DOHH2 (cell line): ENCODE measurements at regions not wholly inside any gene's neighbourhood (a gene's known extent, or its start where the extent isn't known, plus 50 kb on each side); places are given as distances from the start of the nearest gene placed in this dataset.

ENCODE experiments used
- H3F3A ChIP-seq: fragments of 200-600 bp; sonication (generic), shearing (Covaris generic); 2 replicates; pipeline ENCODE4 v1.6.0; 2016; ENCODE audit warnings: antibody characterized with exemption, mild to moderate bottlenecking; ENCODE audit not compliant: control insufficient read depth, insufficient read depth
- H3K27ac ChIP-seq: fragments of 200-600 bp; sonication (generic); 2 replicates; pipeline ENCODE4 v1.5.1; 2014; ENCODE audit warnings: low read depth, mild to moderate bottlenecking, low read length, moderate library complexity
- H3K27me3 ChIP-seq: fragments of 200-600 bp; sonication (generic); 2 replicates; pipeline ENCODE4 v1.6.1; 2014; ENCODE audit warnings: mild to moderate bottlenecking, low read length, mixed read lengths; ENCODE audit not compliant: control insufficient read depth
- H3K36me3 ChIP-seq: fragments of 200-600 bp; sonication (generic); 2 replicates; pipeline ENCODE4 v1.6.1; 2014; ENCODE audit warnings: mild to moderate bottlenecking, low read length, moderate library complexity, mixed read lengths; ENCODE audit not compliant: control insufficient read depth
- H3K4me1 ChIP-seq: fragments of 200-600 bp; sonication (generic); 2 replicates; pipeline ENCODE4 v1.6.1; 2014; ENCODE audit warnings: mild to moderate bottlenecking, low read length, mixed read lengths; ENCODE audit not compliant: control insufficient read depth
- H3K4me2 ChIP-seq: fragments of 200-600 bp; sonication (generic); 2 replicates; pipeline ENCODE4 v1.6.0; 2014; ENCODE audit warnings: mild to moderate bottlenecking, low read length, moderate library complexity
- H3K4me3 ChIP-seq: fragments of 200-600 bp; sonication (generic); 2 replicates; pipeline ENCODE4 v1.5.1; 2014; ENCODE audit warnings: mild to moderate bottlenecking, low read length, mixed read lengths
- H3K79me2 ChIP-seq: fragments of 200-600 bp; sonication (generic); 2 replicates; pipeline ENCODE4 v1.6.1; 2014; ENCODE audit warnings: mild to moderate bottlenecking, low read length, mixed read lengths; ENCODE audit not compliant: control insufficient read depth
- H3K9me2 ChIP-seq: fragments of 200-600 bp; sonication (generic); replicated peaks from 2 replicates; pipeline ENCODE4 v1.6.1; 2014; ENCODE audit warnings: mild to moderate bottlenecking, low read length, mixed read lengths; ENCODE audit not compliant: control insufficient read depth
- H3K9me3 ChIP-seq: fragments of 200-600 bp; sonication (generic); 2 replicates; pipeline ENCODE4 v1.6.1; 2014; ENCODE audit warnings: antibody characterized with exemption, low read length, mixed read lengths; ENCODE audit not compliant: control insufficient read depth, insufficient read depth
- H4K20me1 ChIP-seq: fragments of 200-600 bp; sonication (generic); 2 replicates; pipeline ENCODE4 v1.6.0; 2014; ENCODE audit warnings: low read depth, mild to moderate bottlenecking, antibody characterized with exemption, low read length, moderate library complexity; ENCODE audit not compliant: control insufficient read depth, insufficient read depth
- EZH2phosphoT487 ChIP-seq: fragments of 200-600 bp; sonication (generic); IDR thresholded peaks from 2 replicates; pipeline ENCODE4 v1.6.1; 2017; ENCODE audit warnings: borderline replicate concordance, mild to moderate bottlenecking, antibody characterized with exemption, low read length, moderate library complexity, mixed read lengths
- TF ChIP-seq, protein P1 (sequence below): fragments of 200-600 bp; sonication (generic); IDR thresholded peaks from one replicate; pipeline ENCODE4 v1.5.1; 2014; ENCODE audit warnings: antibody characterized with exemption, mild to moderate bottlenecking, low read depth, low read length; ENCODE audit not compliant: poor library complexity, severe bottlenecking

DNA sequence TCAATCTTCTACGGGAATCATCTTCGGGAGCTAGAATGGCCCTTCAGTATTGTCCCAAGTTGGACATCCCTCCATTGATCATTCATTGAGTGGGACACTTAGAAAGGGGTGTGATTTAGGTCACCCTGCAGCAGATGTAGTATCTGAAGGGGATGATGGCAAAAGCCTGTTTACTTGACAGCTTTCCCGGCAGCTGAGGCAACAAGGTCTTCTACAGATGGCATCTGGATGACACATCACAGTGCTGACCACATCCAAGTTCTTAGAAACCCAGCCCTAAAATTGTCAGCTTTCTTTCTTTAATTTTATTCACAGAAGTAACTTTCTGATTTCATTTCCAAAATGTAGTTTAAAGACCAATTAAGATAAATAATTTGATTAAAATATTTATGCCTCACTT lies 150.3 kb downstream of the AMY1C start:
- no peaks in the 10 kb centered on the region for H3F3A ChIP-seq
- H3K27me3 ChIP-seq = no peaks in the 10 kb centered on the region
- H3K4me2 ChIP-seq = no peak overlapping the region
- no peak overlapping the region for H3K4me3 ChIP-seq
- H3K79me2 ChIP-seq = no peaks in the 10 kb centered on the region
- H3K4me1 ChIP-seq = no peaks in the 10 kb centered on the region
- no peak for TF ChIP-seq EZH2phosphoT487
- TF ChIP-seq, protein P1, sequence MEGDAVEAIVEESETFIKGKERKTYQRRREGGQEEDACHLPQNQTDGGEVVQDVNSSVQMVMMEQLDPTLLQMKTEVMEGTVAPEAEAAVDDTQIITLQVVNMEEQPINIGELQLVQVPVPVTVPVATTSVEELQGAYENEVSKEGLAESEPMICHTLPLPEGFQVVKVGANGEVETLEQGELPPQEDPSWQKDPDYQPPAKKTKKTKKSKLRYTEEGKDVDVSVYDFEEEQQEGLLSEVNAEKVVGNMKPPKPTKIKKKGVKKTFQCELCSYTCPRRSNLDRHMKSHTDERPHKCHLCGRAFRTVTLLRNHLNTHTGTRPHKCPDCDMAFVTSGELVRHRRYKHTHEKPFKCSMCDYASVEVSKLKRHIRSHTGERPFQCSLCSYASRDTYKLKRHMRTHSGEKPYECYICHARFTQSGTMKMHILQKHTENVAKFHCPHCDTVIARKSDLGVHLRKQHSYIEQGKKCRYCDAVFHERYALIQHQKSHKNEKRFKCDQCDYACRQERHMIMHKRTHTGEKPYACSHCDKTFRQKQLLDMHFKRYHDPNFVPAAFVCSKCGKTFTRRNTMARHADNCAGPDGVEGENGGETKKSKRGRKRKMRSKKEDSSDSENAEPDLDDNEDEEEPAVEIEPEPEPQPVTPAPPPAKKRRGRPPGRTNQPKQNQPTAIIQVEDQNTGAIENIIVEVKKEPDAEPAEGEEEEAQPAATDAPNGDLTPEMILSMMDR = no peak
- no peaks in the 10 kb centered on the region for H4K20me1 ChIP-seq
- no peaks in the 10 kb centered on the region for H3K36me3 ChIP-seq
- no peaks in the 10 kb centered on the region for H3K9me3 ChIP-seq
- no peaks in the 10 kb centered on the region for H3K9me2 ChIP-seq
- no peak overlapping the region for H3K27ac ChIP-seq

DNA sequence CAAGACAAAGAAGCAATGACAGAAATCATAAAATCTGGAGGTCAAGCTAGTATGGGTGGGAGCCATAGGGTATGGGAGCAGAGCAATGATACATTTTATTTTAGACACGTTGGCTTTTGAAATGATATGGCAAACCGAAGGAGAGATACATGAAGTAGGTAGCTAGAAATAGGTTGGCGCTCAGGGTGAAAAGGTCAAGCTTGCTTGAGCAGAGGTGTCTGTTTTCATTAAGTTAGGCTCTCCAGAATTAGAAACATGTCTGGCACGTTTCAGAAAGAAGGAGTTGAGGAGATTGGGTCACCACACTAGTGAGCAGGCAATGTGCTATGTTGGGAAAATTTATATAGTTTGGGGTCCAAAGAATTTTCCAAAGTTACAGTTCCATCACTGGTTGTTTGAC lies 151.4 kb downstream of the AMY1C start:
- no peaks in the 10 kb centered on the region for H3K9me2 ChIP-seq

DNA sequence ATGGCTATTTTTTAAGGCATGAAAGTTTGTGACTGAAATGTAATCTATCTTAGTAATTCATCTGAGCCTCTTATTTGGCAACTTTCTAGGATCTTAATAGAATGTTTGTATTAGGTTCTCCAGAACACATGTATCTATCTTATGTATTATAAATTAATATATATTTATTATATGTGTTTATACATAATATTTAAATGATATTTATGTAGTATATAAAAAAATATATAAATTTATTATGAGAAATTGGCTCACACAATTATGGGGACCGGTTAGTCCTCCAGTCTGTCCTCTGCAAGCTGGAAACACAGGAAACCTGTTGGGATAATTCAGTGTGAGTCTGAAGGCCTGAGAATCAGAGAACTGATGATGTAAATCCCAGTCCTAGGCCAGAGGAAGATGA lies 155.7 kb downstream of the AMY1C start:
- H3K36me3 ChIP-seq = no peaks in the 10 kb centered on the region
- no peak overlapping the region for H3K27ac ChIP-seq
- no peaks in the 10 kb centered on the region for H3F3A ChIP-seq
- no peaks in the 10 kb centered on the region for H4K20me1 ChIP-seq
- H3K79me2 ChIP-seq = no peaks in the 10 kb centered on the region
- no peak for TF ChIP-seq EZH2phosphoT487
- TF ChIP-seq, protein P1 = no peak
- no peaks in the 10 kb centered on the region for H3K4me1 ChIP-seq
- no peak overlapping the region for H3K4me3 ChIP-seq
- H3K9me2 ChIP-seq = no peaks in the 10 kb centered on the region
- H3K9me3 ChIP-seq = no peaks in the 10 kb centered on the region
- no peaks in the 10 kb centered on the region for H3K27me3 ChIP-seq
- H3K4me2 ChIP-seq = no peak overlapping the region

More for the DNA sequence above, 151.4 kb downstream of the AMY1C start:
- Histone ChIP-seq H3K4me2 (no peak overlapping the region), H3K4me3 (no peak overlapping the region), H4K20me1 (no peaks in the 10 kb centered on the region), H3K27ac (no peak overlapping the region), H3K36me3 (no peaks in the 10 kb centered on the region), H3F3A (no peaks in the 10 kb centered on the region), H3K27me3 (no peaks in the 10 kb centered on the region), H3K9me3 (no peaks in the 10 kb centered on the region), H3K79me2 (no peaks in the 10 kb centered on the region), H3K4me1 (no peaks in the 10 kb centered on the region)
- TF ChIP-seq, protein P1 = no peak
- TF ChIP-seq EZH2phosphoT487 = no peak

DNA sequence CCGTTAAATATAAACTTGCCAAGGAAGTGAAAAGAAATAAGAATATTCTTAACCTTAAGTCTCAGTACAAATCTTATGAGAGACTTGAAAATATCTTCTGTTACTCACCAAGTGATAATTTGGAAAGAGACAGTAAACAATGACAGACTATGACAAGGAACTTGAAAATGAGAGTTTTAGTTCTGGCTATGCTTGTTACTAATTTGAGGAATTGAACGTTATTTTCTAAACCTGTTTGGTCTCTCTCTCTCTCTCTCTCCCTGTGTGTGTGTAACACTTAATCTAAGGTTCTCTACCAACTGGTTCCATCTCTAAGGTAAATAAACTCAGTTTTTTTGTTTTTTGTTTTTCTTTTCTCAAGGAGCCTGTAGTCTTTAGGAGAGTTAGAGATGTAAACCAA lies 161.8 kb downstream of the AMY1C start:
- H3K9me2 ChIP-seq = no peaks in the 10 kb centered on the region
- H3K4me1 ChIP-seq = no peaks in the 10 kb centered on the region
- no peaks in the 10 kb centered on the region for H3F3A ChIP-seq
- no peaks in the 10 kb centered on the region for H3K79me2 ChIP-seq
- H3K9me3 ChIP-seq = no peaks in the 10 kb centered on the region
- H3K4me2 ChIP-seq = no peak overlapping the region
- no peaks in the 10 kb centered on the region for H4K20me1 ChIP-seq
- no peaks in the 10 kb centered on the region for H3K36me3 ChIP-seq
- H3K4me3 ChIP-seq = no peak overlapping the region
- TF ChIP-seq, protein P1 = no peak
- TF ChIP-seq EZH2phosphoT487 = no peak
- H3K27ac ChIP-seq = no peak overlapping the region
- no peaks in the 10 kb centered on the region for H3K27me3 ChIP-seq
